Prostate gland (tissue), 2 donors: ENCODE measurements at regions not wholly inside any gene's neighbourhood (a gene's known extent, or its start where the extent isn't known, plus 50 kb on each side); places are given as distances from the start of the nearest gene placed in this dataset.

Experiments used
- POLR2AphosphoS5 ChIP-seq: sonication (generic); formaldehyde crosslinking; IDR thresholded peaks from one replicate; pipeline ENCODE4 v1.6.1; 2017; ENCODE audit warnings: antibody characterized with exemption
- TF ChIP-seq, protein P1 (sequence below), 4 experiments: fragments of 200-600 bp in 2 of 4; fragments of 450-650 bp in 2 of 4; sonication (generic) in 2 of 4; IDR thresholded peaks; 1 replicate in 3 of 4; 2 replicates in 1 of 4; pipeline ENCODE4 v1.5.1; 2016 to 2019; ENCODE audit warnings: antibody characterized with exemption in 4 of 4, mild to moderate bottlenecking in 2 of 4, moderate library complexity in 2 of 4

DNA sequence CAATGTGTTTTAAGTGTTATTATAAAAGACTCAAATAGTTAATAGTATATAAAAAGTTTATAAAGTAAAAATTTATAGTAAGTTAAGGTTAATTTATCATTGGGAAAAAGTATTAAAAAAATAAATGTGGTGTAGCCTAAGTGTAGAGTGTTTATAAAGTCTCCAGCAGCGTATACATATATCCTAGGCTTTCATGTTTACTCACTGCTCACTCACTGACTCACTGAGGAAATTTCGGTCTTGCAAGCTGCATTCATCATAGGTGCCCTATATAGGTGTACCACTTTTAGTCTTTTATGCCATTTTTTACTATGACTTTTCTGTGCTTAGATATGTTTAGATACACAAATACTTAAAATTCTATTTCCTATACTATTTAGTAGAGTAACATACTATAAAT lies 866.0 kb downstream of the CBLN2 start:
- TF ChIP-seq, protein P1, sequence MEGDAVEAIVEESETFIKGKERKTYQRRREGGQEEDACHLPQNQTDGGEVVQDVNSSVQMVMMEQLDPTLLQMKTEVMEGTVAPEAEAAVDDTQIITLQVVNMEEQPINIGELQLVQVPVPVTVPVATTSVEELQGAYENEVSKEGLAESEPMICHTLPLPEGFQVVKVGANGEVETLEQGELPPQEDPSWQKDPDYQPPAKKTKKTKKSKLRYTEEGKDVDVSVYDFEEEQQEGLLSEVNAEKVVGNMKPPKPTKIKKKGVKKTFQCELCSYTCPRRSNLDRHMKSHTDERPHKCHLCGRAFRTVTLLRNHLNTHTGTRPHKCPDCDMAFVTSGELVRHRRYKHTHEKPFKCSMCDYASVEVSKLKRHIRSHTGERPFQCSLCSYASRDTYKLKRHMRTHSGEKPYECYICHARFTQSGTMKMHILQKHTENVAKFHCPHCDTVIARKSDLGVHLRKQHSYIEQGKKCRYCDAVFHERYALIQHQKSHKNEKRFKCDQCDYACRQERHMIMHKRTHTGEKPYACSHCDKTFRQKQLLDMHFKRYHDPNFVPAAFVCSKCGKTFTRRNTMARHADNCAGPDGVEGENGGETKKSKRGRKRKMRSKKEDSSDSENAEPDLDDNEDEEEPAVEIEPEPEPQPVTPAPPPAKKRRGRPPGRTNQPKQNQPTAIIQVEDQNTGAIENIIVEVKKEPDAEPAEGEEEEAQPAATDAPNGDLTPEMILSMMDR (IDR thresholded peaks at IDR 0.05): no peak
- TF ChIP-seq POLR2AphosphoS5: no peak
